Activated T-helper 17 cell treated with anti-CD3 and anti-CD28 coated beads, Interleukin-2, amount 50 U/mL, for 72 hours (primary cell): ENCODE measurements at regions not wholly inside any gene's neighbourhood (a gene's known extent, or its start where the extent isn't known, plus 50 kb on each side); places are given as distances from the start of the nearest gene placed in this dataset.

Experiments
- ATAC-seq: fragments of 150-1000 bp; cut with Tn5 transposase; replicated peaks from 2 replicates; pipeline ENCODE4 v1.10.0; 2021; ENCODE audit warnings: mild to moderate bottlenecking, moderate library complexity
- H3K27ac Mint-ChIP-seq: one replicate; pipeline ENCODE4 v1.8.0; 2022; ENCODE audit warnings: mixed read lengths
- H3K27me3 Mint-ChIP-seq: one replicate; pipeline ENCODE4 v1.8.0; 2022; ENCODE audit warnings: mixed read lengths
- H3K36me3 Mint-ChIP-seq: one replicate; pipeline ENCODE4 v1.8.0; 2022; ENCODE audit warnings: low read depth, mild to moderate bottlenecking, mixed read lengths
- H3K4me1 Mint-ChIP-seq: one replicate; pipeline ENCODE4 v1.8.0; 2022; ENCODE audit warnings: mixed read lengths
- H3K4me3 Mint-ChIP-seq: one replicate; pipeline ENCODE4 v1.8.0; 2022; ENCODE audit warnings: mild to moderate bottlenecking, mixed read lengths
- H3K9me3 Mint-ChIP-seq: one replicate; pipeline ENCODE4 v1.8.0; 2022; ENCODE audit warnings: mixed read lengths

DNA sequence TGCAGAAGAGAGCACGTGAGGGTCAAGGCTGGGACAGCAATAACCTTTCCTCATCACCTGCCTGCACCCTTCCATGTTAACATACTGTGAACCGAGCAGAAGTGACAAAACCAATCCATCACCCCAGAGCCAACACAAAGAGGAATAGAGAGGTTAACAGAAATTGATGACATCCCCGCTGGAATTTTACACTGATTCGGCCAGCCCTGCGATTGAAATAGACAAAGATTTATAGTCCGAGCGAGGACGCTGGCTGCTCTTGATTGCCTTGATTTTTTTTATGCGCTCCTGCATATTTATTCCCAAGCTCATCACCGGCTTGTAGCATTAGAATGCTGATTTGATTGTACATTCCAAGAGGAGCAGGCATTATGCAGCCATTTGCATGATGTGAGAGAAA is 729.7 kb downstream of the BCL11B start:
- H3K9me3 Mint-ChIP-seq, result peaks cover 2% of the 10 kb centered on the region
- H3K4me3 Mint-ChIP-seq, result no peak overlapping the region
- H3K4me1 Mint-ChIP-seq, result no peaks in the 10 kb centered on the region
- ATAC-seq, result no peak
- H3K36me3 Mint-ChIP-seq, result no peaks in the 10 kb centered on the region
- H3K27me3 Mint-ChIP-seq, result no peaks in the 10 kb centered on the region
- H3K27ac Mint-ChIP-seq, result no peak overlapping the region

DNA sequence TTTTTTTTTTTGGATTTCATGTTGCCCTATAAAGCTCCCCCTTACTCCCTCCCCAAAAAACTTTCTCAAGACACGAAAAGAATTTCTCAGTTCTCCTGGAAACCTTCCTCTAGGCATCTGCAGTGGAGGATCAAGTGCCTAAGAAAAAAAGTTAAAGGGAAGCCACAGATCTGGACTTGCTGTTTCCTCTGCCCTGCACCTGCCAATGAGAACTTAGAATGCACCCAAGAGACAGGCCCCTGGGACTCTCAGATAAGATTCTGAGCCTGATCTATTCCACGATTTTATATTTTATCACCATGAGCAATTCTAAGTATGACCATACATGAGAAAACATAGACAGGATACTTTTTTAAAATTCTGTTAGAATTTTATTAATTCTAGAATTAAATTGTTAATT is 728.9 kb downstream of the BCL11B start:
- Mint-ChIP-seq H3K27ac (no peak overlapping the region), H3K4me3 (no peak overlapping the region), H3K4me1 (peaks cover 2% of the 10 kb centered on the region), H3K9me3 (no peaks in the 10 kb centered on the region), H3K27me3 (no peaks in the 10 kb centered on the region), H3K36me3 (no peaks in the 10 kb centered on the region)
- ATAC-seq, result no peak

DNA sequence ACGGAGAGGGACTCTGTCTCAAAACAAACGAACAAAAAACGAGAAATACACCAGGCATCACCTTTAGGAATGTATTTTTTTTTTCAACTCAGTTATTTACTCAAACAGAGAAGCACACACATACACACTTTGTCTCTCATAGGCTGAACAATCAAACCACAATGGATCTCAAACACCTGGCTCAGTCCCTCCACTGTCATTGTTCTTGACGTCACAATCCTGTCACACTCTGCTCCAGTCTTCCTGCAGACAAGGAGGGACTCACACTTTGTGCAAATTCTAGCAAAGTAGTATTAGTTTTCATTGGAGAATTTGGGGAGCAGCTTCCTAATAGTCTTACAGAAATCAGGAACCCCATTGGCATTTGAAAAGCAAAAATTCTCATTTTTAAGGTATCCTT is 727.8 kb downstream of the BCL11B start:
- Mint-ChIP-seq H3K27ac (no peak overlapping the region), H3K4me1 (peaks cover 10% of the 10 kb centered on the region), H3K4me3 (no peak overlapping the region), H3K27me3 (no peaks in the 10 kb centered on the region), H3K9me3 (no peaks in the 10 kb centered on the region), H3K36me3 (no peaks in the 10 kb centered on the region)
- ATAC-seq, result no peak

DNA sequence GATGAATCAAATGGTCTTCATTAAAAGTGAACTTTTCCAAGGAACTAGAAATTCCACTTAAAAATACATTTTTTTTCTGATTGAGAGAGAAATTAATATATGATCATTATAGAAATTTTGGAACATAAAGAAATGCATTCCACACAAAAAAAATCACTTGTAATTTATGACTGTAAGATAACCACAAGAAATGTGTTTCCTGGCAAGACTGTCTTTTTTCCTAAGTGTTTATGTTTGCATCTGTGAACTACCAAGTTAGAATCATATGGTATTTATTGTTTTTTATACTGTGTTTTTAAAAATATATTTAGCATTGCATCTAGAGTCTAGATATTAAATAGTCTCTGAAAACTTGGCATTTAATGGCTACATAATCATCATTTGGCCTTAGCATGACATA is 726.8 kb downstream of the BCL11B start:
- Mint-ChIP-seq H3K27me3 (no peaks in the 10 kb centered on the region), H3K4me3 (no peak overlapping the region)

DNA sequence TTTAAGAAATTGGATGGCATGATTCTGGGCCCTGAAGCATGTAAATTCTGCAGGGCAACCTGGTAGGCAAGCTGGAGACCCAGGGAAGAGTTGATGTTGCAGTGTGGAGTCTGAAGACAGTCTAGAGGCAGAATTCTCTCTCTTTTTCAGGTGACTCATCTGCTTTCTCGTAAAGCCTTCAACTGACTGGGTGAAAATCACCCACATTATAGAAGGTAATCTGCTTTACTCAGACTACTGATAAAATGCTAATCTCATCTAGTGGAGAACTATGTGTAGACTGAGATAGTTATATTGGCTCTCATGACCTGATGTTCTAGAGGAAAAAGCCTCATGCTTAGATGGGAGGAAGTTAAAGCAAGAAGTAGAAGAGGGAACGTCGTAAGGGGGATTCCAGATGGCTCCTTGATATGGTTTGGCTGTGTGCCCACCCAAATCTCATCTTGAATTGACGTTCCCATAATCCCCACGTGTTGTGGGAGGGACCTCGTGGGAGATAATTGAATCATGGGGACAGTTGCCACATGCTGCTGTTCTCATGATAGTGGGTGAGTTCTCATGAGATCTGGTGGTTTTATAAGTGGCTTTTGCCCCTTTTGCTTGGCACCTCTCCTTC is 723.8 kb downstream of the BCL11B start:
- peaks cover 10% of the 10 kb centered on the region for H3K4me1 Mint-ChIP-seq
- peak overlapping the region; percentile 56 for H3K4me3 Mint-ChIP-seq
- H3K27me3 Mint-ChIP-seq, result no peaks in the 10 kb centered on the region
- H3K36me3 Mint-ChIP-seq, result no peaks in the 10 kb centered on the region
- peak overlapping the region; percentile 80 for H3K27ac Mint-ChIP-seq
- ATAC-seq, result peak; percentile 93
- no peaks in the 10 kb centered on the region for H3K9me3 Mint-ChIP-seq

More for the DNA sequence above, 726.8 kb downstream of the BCL11B start:
- Mint-ChIP-seq H3K4me1 (peaks cover 10% of the 10 kb centered on the region), H3K36me3 (no peaks in the 10 kb centered on the region), H3K27ac (no peak overlapping the region), H3K9me3 (no peaks in the 10 kb centered on the region)
- no peak for ATAC-seq

DNA sequence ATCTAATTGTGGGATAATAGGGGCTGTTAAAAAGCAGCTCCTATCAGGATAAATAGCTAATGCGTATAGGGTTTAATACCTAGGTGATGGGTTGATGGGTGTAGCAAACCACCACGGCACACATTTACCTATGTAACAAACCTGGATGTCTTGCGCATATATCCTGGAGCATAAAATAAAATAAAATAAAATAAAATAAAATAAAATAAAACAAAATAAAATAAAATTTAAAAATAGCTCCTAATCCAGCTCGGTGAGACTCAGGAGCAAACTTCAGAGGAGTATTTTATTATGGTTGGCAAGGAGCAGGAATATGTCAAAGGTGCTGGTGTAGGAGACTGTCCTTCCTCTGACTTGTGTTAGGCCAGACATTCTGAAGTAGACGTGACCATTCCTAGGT is 721.0 kb downstream of the BCL11B start:
- H3K27me3 Mint-ChIP-seq, result no peaks in the 10 kb centered on the region
- no peak overlapping the region for H3K27ac Mint-ChIP-seq
- ATAC-seq, result no peak
- no peaks in the 10 kb centered on the region for H3K36me3 Mint-ChIP-seq
- peaks cover 4% of the 10 kb centered on the region for H3K9me3 Mint-ChIP-seq
- peaks cover 10% of the 10 kb centered on the region for H3K4me1 Mint-ChIP-seq
- no peak overlapping the region for H3K4me3 Mint-ChIP-seq

DNA sequence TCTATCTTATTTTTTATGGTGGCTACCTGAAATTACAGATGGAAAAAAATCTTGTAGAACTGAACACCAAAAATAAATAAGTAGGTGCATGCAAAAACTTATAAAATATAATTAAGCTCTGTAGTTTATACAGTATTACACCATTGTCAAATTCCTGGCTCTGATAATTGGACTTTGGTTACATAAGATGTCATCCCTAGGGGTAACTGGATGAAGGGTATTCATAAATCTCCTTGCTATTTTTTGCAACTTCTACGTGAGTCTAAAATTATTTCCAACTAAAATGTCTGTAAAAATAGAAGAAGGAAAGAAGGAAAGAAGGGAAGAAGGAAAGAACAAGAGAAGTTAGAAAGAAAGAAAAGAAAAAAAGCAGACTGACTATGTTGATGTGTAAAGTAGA is 716.6 kb downstream of the BCL11B start:
- H3K27ac Mint-ChIP-seq, result no peak overlapping the region
- peaks cover 4% of the 10 kb centered on the region for H3K9me3 Mint-ChIP-seq
- H3K4me3 Mint-ChIP-seq, result no peak overlapping the region
- no peak for ATAC-seq
- H3K36me3 Mint-ChIP-seq, result no peaks in the 10 kb centered on the region
- no peaks in the 10 kb centered on the region for H3K27me3 Mint-ChIP-seq
- H3K4me1 Mint-ChIP-seq, result peaks cover 6% of the 10 kb centered on the region

DNA sequence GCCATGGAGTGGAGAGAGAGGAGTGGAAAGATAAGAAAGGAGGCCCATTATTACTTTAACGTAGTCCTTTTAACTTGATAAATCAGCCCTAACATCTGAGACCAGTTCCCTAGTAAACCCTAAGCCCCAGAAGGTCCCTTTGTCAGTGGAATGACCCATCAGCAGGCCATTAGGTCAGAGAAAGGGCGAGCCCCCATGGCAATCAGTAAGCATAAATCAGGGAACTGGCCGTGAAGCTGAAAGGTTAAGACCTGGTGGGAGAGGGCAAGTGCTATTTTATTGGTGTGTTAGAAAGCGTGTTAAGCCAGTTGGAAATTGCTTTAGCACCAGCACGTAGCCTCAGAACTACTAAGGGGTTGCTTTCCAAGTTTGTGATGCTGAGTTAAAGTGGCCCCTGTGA is 708.0 kb downstream of the BCL11B start:
- Mint-ChIP-seq H3K4me3 (no peak overlapping the region), H3K27ac (no peak overlapping the region), H3K9me3 (no peaks in the 10 kb centered on the region), H3K36me3 (no peaks in the 10 kb centered on the region), H3K27me3 (no peaks in the 10 kb centered on the region), H3K4me1 (peaks cover 4% of the 10 kb centered on the region)
- ATAC-seq, result no peak

DNA sequence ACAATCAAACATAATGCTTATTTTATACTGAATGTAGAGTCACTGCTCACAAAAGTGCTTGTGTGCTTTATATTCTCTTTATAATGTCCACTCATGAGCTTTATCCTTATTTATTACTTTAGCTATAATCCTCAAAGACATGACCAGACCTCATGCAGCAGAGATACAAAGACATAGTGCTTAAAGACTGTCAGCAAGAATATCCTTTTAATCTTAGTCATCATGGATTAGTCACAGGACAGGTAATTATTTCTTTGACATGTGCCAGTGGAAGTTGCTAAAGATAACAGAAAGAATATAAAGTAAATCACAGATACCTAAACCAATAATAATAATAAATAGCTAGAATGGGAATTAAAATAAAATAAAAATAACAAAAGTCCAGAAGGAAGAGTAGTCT is 707.5 kb downstream of the BCL11B start:
- Mint-ChIP-seq H3K36me3 (no peaks in the 10 kb centered on the region), H3K9me3 (no peaks in the 10 kb centered on the region), H3K4me1 (no peaks in the 10 kb centered on the region), H3K4me3 (no peak overlapping the region), H3K27me3 (no peaks in the 10 kb centered on the region), H3K27ac (no peak overlapping the region)
- ATAC-seq, result no peak

DNA sequence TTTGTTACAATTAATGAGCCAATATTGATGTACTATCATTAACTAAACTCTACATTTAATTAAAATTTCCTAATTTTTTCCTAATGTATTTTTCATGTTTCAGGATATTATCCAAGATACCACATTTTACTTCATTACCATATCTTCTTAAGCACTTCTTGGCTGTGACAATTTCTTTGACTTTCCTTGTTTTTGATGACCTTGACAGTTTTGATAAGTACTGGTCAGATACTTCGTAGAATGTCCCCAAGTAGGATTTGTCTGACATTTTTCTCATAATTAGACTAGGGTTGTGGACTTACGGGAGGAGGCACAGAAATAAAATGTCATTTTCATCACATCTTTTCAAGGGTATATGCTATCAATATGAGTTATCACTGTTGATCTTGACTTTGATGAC is 700.9 kb downstream of the BCL11B start:
- Mint-ChIP-seq H3K4me1 (peaks cover 6% of the 10 kb centered on the region), H3K27me3 (no peaks in the 10 kb centered on the region), H3K36me3 (no peaks in the 10 kb centered on the region), H3K4me3 (no peak overlapping the region), H3K27ac (no peak overlapping the region), H3K9me3 (peaks cover 9% of the 10 kb centered on the region)
- ATAC-seq, result no peak

DNA sequence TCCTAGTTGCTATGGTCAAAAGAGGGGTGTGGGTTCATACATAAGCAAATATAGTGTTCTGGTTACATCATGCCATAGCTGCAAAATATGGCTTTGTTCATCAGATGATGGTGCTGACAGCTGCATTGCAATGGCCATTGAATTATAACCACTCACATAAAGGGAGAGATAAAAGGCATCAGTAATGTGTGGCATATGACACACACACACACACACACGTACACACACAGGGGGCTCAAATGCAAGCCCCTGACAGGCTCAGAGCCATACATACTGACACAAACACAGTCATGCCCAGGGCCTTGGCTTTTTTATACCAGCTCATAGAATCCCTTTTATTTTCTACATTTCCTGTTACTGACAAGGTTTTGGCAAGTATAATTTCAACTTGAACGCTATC is 698.9 kb downstream of the BCL11B start:
- peaks cover 9% of the 10 kb centered on the region for H3K9me3 Mint-ChIP-seq
- no peaks in the 10 kb centered on the region for H3K36me3 Mint-ChIP-seq
- H3K27me3 Mint-ChIP-seq, result no peaks in the 10 kb centered on the region
- H3K27ac Mint-ChIP-seq, result no peak overlapping the region
- peaks cover 6% of the 10 kb centered on the region for H3K4me1 Mint-ChIP-seq
- no peak for ATAC-seq
- no peak overlapping the region for H3K4me3 Mint-ChIP-seq

DNA sequence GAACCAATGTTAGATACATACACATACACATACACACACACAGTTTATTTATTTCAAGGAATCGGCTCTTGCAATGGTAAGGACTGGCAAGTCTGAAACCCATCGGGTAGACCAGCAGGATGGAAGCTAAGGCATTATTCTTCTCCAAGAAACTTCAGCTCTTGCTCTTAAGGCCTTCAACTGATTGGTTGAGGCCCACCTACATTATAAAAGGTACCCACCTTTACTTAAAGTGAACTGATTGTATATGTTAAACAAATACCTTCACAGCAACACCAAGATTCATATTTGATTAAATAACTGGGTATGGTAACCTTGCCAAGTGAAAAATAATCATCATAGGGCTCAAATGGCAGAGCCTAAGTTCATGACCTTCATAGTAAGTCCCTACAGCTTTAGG is 695.5 kb downstream of the BCL11B start:
- Mint-ChIP-seq H3K27me3 (no peaks in the 10 kb centered on the region), H3K27ac (no peak overlapping the region), H3K36me3 (no peaks in the 10 kb centered on the region), H3K4me1 (peaks cover 6% of the 10 kb centered on the region), H3K9me3 (peaks cover 6% of the 10 kb centered on the region), H3K4me3 (no peak overlapping the region)
- ATAC-seq, result no peak

DNA sequence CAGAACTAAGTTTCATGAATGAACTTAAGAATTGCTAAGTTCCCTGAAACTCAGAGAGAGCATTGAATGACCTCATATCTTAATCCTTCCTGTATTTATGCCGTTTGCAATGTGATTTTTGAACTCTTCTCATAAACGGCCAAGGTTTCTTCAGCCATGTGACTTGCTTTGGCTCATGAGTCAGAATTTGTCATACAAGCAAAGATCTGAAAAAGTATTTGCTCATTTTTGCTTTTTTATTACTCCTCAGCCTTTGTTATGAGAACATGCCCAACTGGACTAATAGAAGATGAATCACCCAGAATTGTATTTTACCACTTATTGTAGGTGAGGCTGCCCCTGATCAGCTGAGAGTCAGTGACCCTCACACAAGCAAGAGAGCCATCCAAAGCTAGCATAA is 693.8 kb downstream of the BCL11B start:
- ATAC-seq, result peak; percentile 50
- peaks cover 4% of the 10 kb centered on the region for H3K9me3 Mint-ChIP-seq
- H3K36me3 Mint-ChIP-seq, result no peaks in the 10 kb centered on the region
- H3K27me3 Mint-ChIP-seq, result peaks cover 3% of the 10 kb centered on the region
- H3K4me3 Mint-ChIP-seq, result no peak overlapping the region
- peaks cover 6% of the 10 kb centered on the region for H3K4me1 Mint-ChIP-seq
- H3K27ac Mint-ChIP-seq, result no peak overlapping the region

DNA sequence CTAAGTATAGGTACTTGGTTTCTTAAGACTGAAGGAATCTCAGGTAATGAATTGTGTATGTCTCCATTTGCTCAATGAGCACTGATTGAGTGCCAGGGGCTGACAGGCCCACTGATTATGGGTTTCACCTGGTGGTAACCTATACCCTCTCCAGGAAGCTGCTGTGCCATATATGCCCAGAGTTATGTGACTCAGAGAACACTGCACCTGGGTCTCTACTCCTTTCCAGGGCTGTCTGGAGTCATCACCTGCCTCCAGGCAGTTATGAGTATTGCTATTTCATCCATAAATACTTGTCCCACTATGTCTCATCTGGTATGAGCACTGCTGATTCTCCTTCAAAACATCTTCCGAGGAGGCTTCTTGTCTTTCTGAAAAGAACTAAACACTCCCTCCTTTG is 692.9 kb downstream of the BCL11B start:
- Mint-ChIP-seq H3K9me3 (peaks cover 6% of the 10 kb centered on the region), H3K4me3 (no peak overlapping the region), H3K36me3 (no peaks in the 10 kb centered on the region), H3K27ac (no peak overlapping the region), H3K4me1 (peaks cover 6% of the 10 kb centered on the region), H3K27me3 (peaks cover 3% of the 10 kb centered on the region)
- ATAC-seq, result no peak

DNA sequence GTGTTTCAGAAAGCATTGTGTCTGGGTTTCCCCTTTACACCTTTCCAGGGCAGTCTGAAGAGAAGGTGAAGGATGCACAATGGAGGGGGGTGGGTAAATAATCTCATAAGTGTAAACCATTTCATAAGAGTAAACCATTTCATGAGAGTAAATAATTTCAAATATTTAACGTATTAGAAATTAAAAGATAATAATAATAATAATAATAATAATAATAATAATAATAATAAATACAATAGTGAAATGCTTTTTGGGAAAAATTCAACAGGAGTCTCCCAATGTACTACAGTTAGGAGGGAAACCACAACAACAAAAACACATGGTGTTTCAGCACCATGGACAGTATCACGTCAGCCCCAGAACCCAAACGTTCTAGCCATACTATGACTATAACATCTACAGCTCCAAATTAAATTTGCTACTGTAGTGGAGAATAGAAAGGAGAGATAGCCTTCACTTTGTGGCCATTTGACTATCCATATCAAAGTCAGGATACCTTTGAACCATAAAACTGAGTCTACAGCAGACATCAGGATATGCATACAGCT is 691.8 kb downstream of the BCL11B start:
- Mint-ChIP-seq H3K27ac (no peak overlapping the region), H3K27me3 (peaks cover 3% of the 10 kb centered on the region), H3K36me3 (no peaks in the 10 kb centered on the region), H3K4me3 (no peak overlapping the region), H3K4me1 (no peaks in the 10 kb centered on the region), H3K9me3 (peaks cover 3% of the 10 kb centered on the region)
- no peak for ATAC-seq

DNA sequence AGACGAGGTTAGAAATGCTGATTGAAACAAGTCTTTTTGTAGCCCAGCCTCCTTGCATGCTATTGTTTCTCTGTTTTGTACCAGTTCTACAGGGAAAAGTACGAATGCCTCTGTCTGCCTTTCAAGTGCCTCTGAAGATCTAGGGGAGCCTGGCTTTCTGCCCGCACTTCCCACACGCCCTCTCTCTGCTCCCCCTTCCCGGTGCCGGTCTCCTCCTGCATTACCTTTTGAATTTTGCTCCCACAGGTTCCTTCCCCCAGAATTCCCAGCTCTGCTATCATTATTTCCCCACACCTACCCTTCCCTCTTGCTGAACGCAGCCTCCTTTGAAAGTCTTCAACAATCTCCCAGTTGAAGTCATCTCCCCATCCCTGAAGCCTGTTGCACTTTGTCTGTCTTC is 689.7 kb downstream of the BCL11B start:
- H3K27ac Mint-ChIP-seq, result no peak overlapping the region

More for the DNA sequence above, 689.7 kb downstream of the BCL11B start:
- peaks cover 3% of the 10 kb centered on the region for H3K27me3 Mint-ChIP-seq
- H3K36me3 Mint-ChIP-seq, result no peaks in the 10 kb centered on the region
- H3K4me1 Mint-ChIP-seq, result no peaks in the 10 kb centered on the region
- H3K4me3 Mint-ChIP-seq, result no peak overlapping the region
- peaks cover 3% of the 10 kb centered on the region for H3K9me3 Mint-ChIP-seq
- ATAC-seq, result no peak
